Common myeloid progenitor, CD34-positive (primary cell): ENCODE measurements at regions not wholly inside any gene's neighbourhood (a gene's known extent, or its start where the extent isn't known, plus 50 kb on each side); places are given as distances from the start of the nearest gene placed in this dataset.

ENCODE experiments used
- CTCF ChIA-PET: fragments of 350-600 bp; sonication (Branson Sonifier 250); formaldehyde crosslinking; loops from one replicate; lab custom pipeline; 2021; ENCODE audit warnings: antibody characterized with exemption; lab: Charles Lee
- POLR2A ChIA-PET: fragments of 350-600 bp; sonication (Branson Sonifier 250); formaldehyde crosslinking; loops from one replicate; lab custom pipeline; 2021; ENCODE audit warnings: antibody characterized with exemption; lab: Charles Lee
- DNase-seq, 3 donors: peaks; one replicate each; pipeline versions ENCODE4 v3.0.0 to v3.0.0-alpha.2; 2013
- H3K27ac ChIP-seq, 2 experiments: 1 replicate in 1 of 2; 2 replicates in 1 of 2; pipeline ENCODE4 v1.7.0; 2013; ENCODE audit warnings: inconsistent platforms in 2 of 2, low read length in 2 of 2, mild to moderate bottlenecking in 2 of 2, low read depth in 1 of 2, moderate library complexity in 1 of 2; ENCODE audit not compliant: severe bottlenecking in 2 of 2, insufficient read depth in 1 of 2, poor library complexity in 1 of 2
- H3K27me3 ChIP-seq, 5 experiments: replicated peaks in 2 of 5; 1 replicate in 3 of 5; 2 replicates in 2 of 5; pipeline versions ENCODE4 v1.6.1 to v1.7.0; 2013; ENCODE audit warnings: low read length in 4 of 5, mild to moderate bottlenecking in 2 of 5, moderate library complexity in 2 of 5, inconsistent platforms in 1 of 5; ENCODE audit not compliant: insufficient read depth in 5 of 5, control insufficient read depth in 4 of 5
- H3K36me3 ChIP-seq, 4 experiments: 1 replicate in 2 of 4; 2 replicates in 2 of 4; pipeline versions ENCODE4 v1.6.1 to v1.7.0; 2013; ENCODE audit warnings: low read length in 3 of 4, control low read depth in 1 of 4, mild to moderate bottlenecking in 1 of 4; ENCODE audit not compliant: control insufficient read depth in 4 of 4, insufficient read depth in 4 of 4
- H3K4me1 ChIP-seq, 4 experiments: 1 replicate in 3 of 4; 2 replicates in 1 of 4; pipeline versions ENCODE4 v1.6.1 to v1.7.1; 2013; ENCODE audit warnings: low read length in 3 of 4, mild to moderate bottlenecking in 3 of 4, control low read depth in 1 of 4, inconsistent platforms in 1 of 4, moderate library complexity in 1 of 4; ENCODE audit not compliant: control insufficient read depth in 4 of 4, insufficient read depth in 4 of 4; ENCODE audit errors: control extremely low read depth in 1 of 4
- H3K4me3 ChIP-seq, 7 experiments: 1 replicate in 4 of 7; 2 replicates in 3 of 7; pipeline versions ENCODE4 v1.5.1 to v1.7.0; 2013; ENCODE audit warnings: mild to moderate bottlenecking in 7 of 7, low read length in 6 of 7, moderate library complexity in 6 of 7, inconsistent platforms in 2 of 7, low read depth in 2 of 7, control low read depth in 1 of 7; ENCODE audit not compliant: insufficient read depth in 4 of 7, control insufficient read depth in 1 of 7; ENCODE audit errors: extremely low read depth in 1 of 7
- H3K9me3 ChIP-seq, 5 experiments: 1 replicate in 4 of 5; 2 replicates in 1 of 5; pipeline versions ENCODE4 v1.6.1 to v1.7.1; 2013; ENCODE audit warnings: low read length in 4 of 5, mild to moderate bottlenecking in 2 of 5, inconsistent platforms in 1 of 5, low read depth in 1 of 5, moderate library complexity in 1 of 5; ENCODE audit not compliant: control insufficient read depth in 4 of 5, insufficient read depth in 2 of 5; ENCODE audit errors: control extremely low read depth in 1 of 5
- WGBS: methylation state at CpG from one replicate; pipeline ENCODE4 v1.1.5; 2013; ENCODE audit not compliant: insufficient coverage; 5-methylcytosine and 5-hydroxymethylcytosine counted together

GRCh38 chr5:82396871-82397514 lies 118.8 kb upstream of the RPS23 start:
- H3K27me3 ChIP-seq: no peaks in the 10 kb centered on the region
- WGBS: 96% methylated on average over 8 of the region's 11 CpGs
- no peak for DNase-seq
- ChIA-PET CTCF (no interaction called here), POLR2A (no interaction called here)
- H3K4me1 ChIP-seq: no peaks in the 10 kb centered on the region
- no peaks in the 10 kb centered on the region for H3K36me3 ChIP-seq
- no peaks in the 10 kb centered on the region for H3K9me3 ChIP-seq
- H3K4me3 ChIP-seq: no peak overlapping the region
- no peak overlapping the region for H3K27ac ChIP-seq

- POLR2A ChIA-PET: no interaction called here
- 100% methylated on average over 1 of the region's 2 CpGs for WGBS
- CTCF ChIA-PET: interaction anchor here (1.0 kb wide), 1 partner anchor 44 kb away, joined by 3 read pairs; no protein-coding TSS in a partner anchor
- Histone ChIP-seq H3K9me3 (no peaks in the 10 kb centered on the region), H3K27ac (no peak overlapping the region), H3K27me3 (no peaks in the 10 kb centered on the region), H3K36me3 (no peaks in the 10 kb centered on the region), H3K4me1 (no peaks in the 10 kb centered on the region), H3K4me3 (no peak overlapping the region)
- DNase-seq: no peak
Measured at GRCh38 chr5:82396396-82396795, 118.2 kb upstream of the RPS23 start.

GRCh38 chr5:82393951-82394350 lies 115.8 kb upstream of the RPS23 start:
- no peaks in the 10 kb centered on the region for H3K9me3 ChIP-seq
- H3K36me3 ChIP-seq: no peaks in the 10 kb centered on the region
- H3K4me1 ChIP-seq: no peaks in the 10 kb centered on the region
- no peak overlapping the region for H3K27ac ChIP-seq
- ChIA-PET CTCF (no interaction called here), POLR2A (no interaction called here)
- 100% methylated on average over 2 of the region's 3 CpGs for WGBS
- DNase-seq: no peak
- no peaks in the 10 kb centered on the region for H3K27me3 ChIP-seq
- H3K4me3 ChIP-seq: no peak overlapping the region

- Histone ChIP-seq H3K4me3 (no peak overlapping the region), H3K27ac (no peak overlapping the region), H3K36me3 (no peaks in the 10 kb centered on the region), H3K27me3 (no peaks in the 10 kb centered on the region), H3K9me3 (no peaks in the 10 kb centered on the region), H3K4me1 (no peaks in the 10 kb centered on the region)
- no peak for DNase-seq
- ChIA-PET POLR2A (no interaction called here), CTCF (interaction anchor here (0.8 kb wide), 1 partner anchor 34 kb away, joined by 3 read pairs; no protein-coding TSS in a partner anchor)
- 100% methylated on average over 2 of the region's 3 CpGs for WGBS
Measured at GRCh38 chr5:82390088-82390487, 111.9 kb upstream of the RPS23 start.

GRCh38 chr5:82389347-82389746 lies 111.2 kb upstream of the RPS23 start:
- Histone ChIP-seq H3K27me3 (no peaks in the 10 kb centered on the region), H3K36me3 (no peaks in the 10 kb centered on the region), H3K4me1 (no peaks in the 10 kb centered on the region), H3K4me3 (no peak overlapping the region), H3K9me3 (no peaks in the 10 kb centered on the region), H3K27ac (no peak overlapping the region)
- WGBS: 100% methylated on average over 1 of the region's 2 CpGs
- CTCF ChIA-PET: interaction anchor here (0.8 kb wide), 1 partner anchor 22 kb away, joined by 3 read pairs; no protein-coding TSS in a partner anchor
- POLR2A ChIA-PET: no interaction called here
- no peak for DNase-seq

- no peaks in the 10 kb centered on the region for H3K36me3 ChIP-seq
- CTCF ChIA-PET: no interaction called here
- DNase-seq: no peak
- H3K4me1 ChIP-seq: no peaks in the 10 kb centered on the region
- H3K27me3 ChIP-seq: no peaks in the 10 kb centered on the region
- no peak overlapping the region for H3K4me3 ChIP-seq
- POLR2A ChIA-PET: no interaction called here
- no peaks in the 10 kb centered on the region for H3K9me3 ChIP-seq
- WGBS: 93% methylated on average over 6 of the region's 6 CpGs
- H3K27ac ChIP-seq: no peak overlapping the region
Measured at GRCh38 chr5:82388181-82388580, 110.0 kb upstream of the RPS23 start.

GRCh38 chr5:82387819-82388166 lies 109.6 kb upstream of the RPS23 start:
- 80% methylated on average over 3 of the region's 5 CpGs for WGBS
- H3K27ac ChIP-seq: no peak overlapping the region
- CTCF ChIA-PET: no interaction called here

More at GRCh38 chr5:82387819-82388166, 109.6 kb upstream of the RPS23 start:
- H3K36me3 ChIP-seq: no peaks in the 10 kb centered on the region
- H3K4me1 ChIP-seq: no peaks in the 10 kb centered on the region
- no peaks in the 10 kb centered on the region for H3K27me3 ChIP-seq
- no peak for DNase-seq
- H3K9me3 ChIP-seq: no peaks in the 10 kb centered on the region
- POLR2A ChIA-PET: no interaction called here
- no peak overlapping the region for H3K4me3 ChIP-seq
